HEK293 (cell line): ENCODE measurements at regions not wholly inside any gene's neighbourhood (a gene's known extent, or its start where the extent isn't known, plus 50 kb on each side); places are given as distances from the start of the nearest gene placed in this dataset.

Experiments
- CTCF ChIA-PET: fragments of 350-600 bp; formaldehyde crosslinking; extraction: SDS; loops from one replicate; lab custom pipeline; 2021; ENCODE audit warnings: antibody characterized with exemption; lab: Yijun Ruan, JAX
- POLR2A ChIA-PET: fragments of 300-600 bp; formaldehyde crosslinking; extraction: SDS; loops from one replicate; lab custom pipeline; 2020; ENCODE audit warnings: antibody characterized with exemption, inconsistent platforms; lab: Yijun Ruan, JAX
- H3K27ac ChIP-seq: fragments of 200-500 bp; sonication (Bioruptor generic); 2 replicates; pipeline ENCODE4 v1.5.1; 2014; ENCODE audit warnings: low read depth, low read length, control low read depth, inconsistent platforms; ENCODE audit errors: extremely low read depth
- H3K36me3 ChIP-seq, 2 experiments: fragments of 200-500 bp in 1 of 2; sonication (Bioruptor generic) in 1 of 2; 1 replicate in 1 of 2; 2 replicates in 1 of 2; pipeline ENCODE4 v1.5.1; 2014 to 2017; ENCODE audit warnings: inconsistent platforms in 2 of 2, low read length in 2 of 2; ENCODE audit not compliant: control insufficient read depth in 2 of 2, insufficient read depth in 1 of 2
- H3K4me1 ChIP-seq: fragments of 200-500 bp; sonication (Bioruptor generic); 2 replicates; pipeline ENCODE4 v1.5.1; 2014; ENCODE audit warnings: mild to moderate bottlenecking, low read length, inconsistent platforms; ENCODE audit not compliant: control insufficient read depth, insufficient read depth
- H3K4me3 ChIP-seq: 2 replicates; pipeline ENCODE4 v1.5.1; 2011; ENCODE audit warnings: low read depth, mild to moderate bottlenecking, control low read depth, low read length, moderate library complexity
- H3K9me3 ChIP-seq: fragments of 200-500 bp; sonication (Bioruptor generic); 2 replicates; pipeline ENCODE4 v1.5.1; 2014; ENCODE audit warnings: low read depth, low read length, inconsistent platforms; ENCODE audit not compliant: control insufficient read depth, insufficient read depth
- INSM2 ChIP-seq: fragments of 450-650 bp; formaldehyde crosslinking; IDR thresholded peaks from 2 replicates; pipeline ENCODE4 v1.5.1; 2016; ENCODE audit warnings: missing biosample characterization, missing genetic modification characterization
- KLF7 ChIP-seq: fragments of 450-650 bp; formaldehyde crosslinking; IDR thresholded peaks from 2 replicates; pipeline ENCODE4 v1.5.1; 2016; ENCODE audit warnings: missing biosample characterization, missing genetic modification characterization, borderline replicate concordance
- OVOL3 ChIP-seq: fragments of 450-650 bp; formaldehyde crosslinking; IDR thresholded peaks from 2 replicates; pipeline ENCODE4 v1.5.1; 2016; ENCODE audit warnings: missing biosample characterization, missing genetic modification characterization
- ZBTB6 ChIP-seq: fragments of 450-650 bp; formaldehyde crosslinking; IDR thresholded peaks from 2 replicates; pipeline ENCODE4 v1.5.1; 2017; ENCODE audit warnings: missing biosample characterization, missing genetic modification characterization
- ZEB2 ChIP-seq: fragments of 450-650 bp; formaldehyde crosslinking; IDR thresholded peaks from 2 replicates; pipeline ENCODE4 v1.5.1; 2016; ENCODE audit warnings: missing biosample characterization, missing genetic modification characterization
- ZNF146 ChIP-seq: fragments of 450-650 bp; formaldehyde crosslinking; IDR thresholded peaks from 2 replicates; pipeline ENCODE4 v1.5.1; 2016; ENCODE audit warnings: missing biosample characterization, missing genetic modification characterization
- ZNF433 ChIP-seq: fragments of 450-650 bp; formaldehyde crosslinking; IDR thresholded peaks from 2 replicates; pipeline ENCODE4 v1.5.1; 2016; ENCODE audit warnings: missing biosample characterization, missing genetic modification characterization, low read depth
- ZNF48 ChIP-seq: fragments of 450-650 bp; formaldehyde crosslinking; IDR thresholded peaks from 2 replicates; pipeline ENCODE4 v1.5.1; 2016; ENCODE audit warnings: missing biosample characterization, missing genetic modification characterization
- ZNF501 ChIP-seq: fragments of 450-650 bp; formaldehyde crosslinking; IDR thresholded peaks from 2 replicates; pipeline ENCODE4 v1.5.1; 2016; ENCODE audit warnings: missing biosample characterization, missing genetic modification characterization
- ZNF510 ChIP-seq: fragments of 450-650 bp; formaldehyde crosslinking; IDR thresholded peaks from 2 replicates; pipeline ENCODE4 v1.5.1; 2018; ENCODE audit warnings: mild to moderate bottlenecking, missing genetic modification characterization, missing biosample characterization; ENCODE audit not compliant: insufficient replicate concordance
- ZNF514 ChIP-seq: fragments of 450-650 bp; formaldehyde crosslinking; IDR thresholded peaks from 2 replicates; pipeline ENCODE4 v1.5.1; 2016; ENCODE audit warnings: missing biosample characterization, missing genetic modification characterization
- ZNF548 ChIP-seq: fragments of 450-650 bp; formaldehyde crosslinking; IDR thresholded peaks from 2 replicates; pipeline ENCODE4 v1.5.1; 2016; ENCODE audit warnings: missing biosample characterization, missing genetic modification characterization
- ZNF600 ChIP-seq: fragments of 450-650 bp; formaldehyde crosslinking; IDR thresholded peaks from 2 replicates; pipeline ENCODE4 v1.5.1; 2016; ENCODE audit warnings: missing biosample characterization, missing genetic modification characterization
- ZNF626 ChIP-seq: fragments of 450-650 bp; sonication (Bioruptor Pico); formaldehyde crosslinking; IDR thresholded peaks from 2 replicates; pipeline ENCODE4 v1.5.1; 2018; ENCODE audit warnings: missing biosample characterization, missing genetic modification characterization, inconsistent platforms
- ZNF704 ChIP-seq: fragments of 450-650 bp; formaldehyde crosslinking; IDR thresholded peaks from 2 replicates; pipeline ENCODE4 v1.5.1; 2016; ENCODE audit warnings: missing biosample characterization, missing genetic modification characterization
- ZNF707 ChIP-seq: fragments of 450-650 bp; formaldehyde crosslinking; IDR thresholded peaks from 2 replicates; pipeline ENCODE4 v1.5.1; 2016; ENCODE audit warnings: missing biosample characterization, missing genetic modification characterization
- ZNF777 ChIP-seq: fragments of 450-650 bp; formaldehyde crosslinking; IDR thresholded peaks from 2 replicates; pipeline ENCODE4 v1.5.1; 2017; ENCODE audit warnings: missing biosample characterization, missing genetic modification characterization, borderline replicate concordance
- TF ChIP-seq, protein P1 (sequence below): fragments of 450-650 bp; formaldehyde crosslinking; IDR thresholded peaks from 2 replicates; pipeline ENCODE4 v1.5.1; 2016; ENCODE audit warnings: missing biosample characterization, missing genetic modification characterization
- TF ChIP-seq, protein P2 (sequence below): fragments of 450-650 bp; formaldehyde crosslinking; IDR thresholded peaks from 2 replicates; pipeline ENCODE4 v1.5.1; 2016; ENCODE audit warnings: missing biosample characterization, missing genetic modification characterization
- TF ChIP-seq, protein P3 (sequence below): fragments of 450-650 bp; formaldehyde crosslinking; IDR thresholded peaks from 2 replicates; pipeline ENCODE4 v1.5.1; 2016; ENCODE audit warnings: missing biosample characterization, missing genetic modification characterization, borderline replicate concordance

GRCh38 chr5:58145397-58145934 is 314.4 kb downstream of the PLK2 start:
- H3K4me3 ChIP-seq = no peak overlapping the region
- H3K4me1 ChIP-seq = peaks cover 6% of the 10 kb centered on the region; the same call in 1 of the 2 replicates
- CTCF ChIA-PET = interaction anchor here (0.5 to 1.2 kb wide), 4 partner anchors 24 to 190 kb away, joined by 3 to 5 read pairs (median 3); no protein-coding TSS in a partner anchor
- no peaks in the 10 kb centered on the region for H3K36me3 ChIP-seq
- TF ChIP-seq ZNF548 (tag by site-specific recombination) = no peak
- no peak for TF ChIP-seq ZNF433
- TF ChIP-seq ZNF777 = no peak
- TF ChIP-seq INSM2 (tag by site-specific recombination) = no peak
- no peak for TF ChIP-seq ZNF626 (tag by site-specific recombination)
- no peak for TF ChIP-seq ZNF48 (tag by site-specific recombination)
- no peak for TF ChIP-seq ZNF510
- TF ChIP-seq ZNF707 (tag by site-specific recombination) = no peak
- no peak for TF ChIP-seq OVOL3 (tag by site-specific recombination)
- no peak for TF ChIP-seq ZNF514 (tag by site-specific recombination)
- no peak for TF ChIP-seq ZNF146 (tag by site-specific recombination)
- TF ChIP-seq ZNF704 (tag by site-specific recombination) = no peak
- TF ChIP-seq KLF7 (tag by site-specific recombination) = no peak
- TF ChIP-seq, all 188 proteins: peak for 0
- H3K27ac ChIP-seq = no peak overlapping the region
- H3K9me3 ChIP-seq = no peaks in the 10 kb centered on the region
- POLR2A ChIA-PET = no interaction called here

DNA sequence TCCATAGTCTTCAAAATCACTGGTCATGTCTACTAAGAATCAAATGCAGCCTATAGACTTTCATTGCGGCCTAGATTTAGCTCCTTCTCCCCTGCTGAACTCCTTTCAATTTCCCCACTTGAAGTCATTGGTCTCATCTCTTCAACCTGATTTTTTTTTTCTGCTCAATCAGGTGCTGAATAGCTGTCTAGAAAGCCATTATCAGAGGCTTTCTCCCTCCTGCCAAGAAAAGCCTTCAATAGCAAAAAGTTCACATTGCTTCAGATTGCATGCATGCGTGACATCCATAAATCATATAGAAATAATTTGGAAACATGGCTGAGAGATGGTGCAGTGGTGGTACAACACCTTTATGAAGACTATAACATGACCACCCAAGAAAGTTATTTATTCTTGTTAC is 316.2 kb downstream of the PLK2 start:
- peaks cover 6% of the 10 kb centered on the region; the same call in 1 of the 2 replicates for H3K4me1 ChIP-seq
- TF ChIP-seq ZEB2 (tag by site-specific recombination) = no peak
- TF ChIP-seq, protein P1, sequence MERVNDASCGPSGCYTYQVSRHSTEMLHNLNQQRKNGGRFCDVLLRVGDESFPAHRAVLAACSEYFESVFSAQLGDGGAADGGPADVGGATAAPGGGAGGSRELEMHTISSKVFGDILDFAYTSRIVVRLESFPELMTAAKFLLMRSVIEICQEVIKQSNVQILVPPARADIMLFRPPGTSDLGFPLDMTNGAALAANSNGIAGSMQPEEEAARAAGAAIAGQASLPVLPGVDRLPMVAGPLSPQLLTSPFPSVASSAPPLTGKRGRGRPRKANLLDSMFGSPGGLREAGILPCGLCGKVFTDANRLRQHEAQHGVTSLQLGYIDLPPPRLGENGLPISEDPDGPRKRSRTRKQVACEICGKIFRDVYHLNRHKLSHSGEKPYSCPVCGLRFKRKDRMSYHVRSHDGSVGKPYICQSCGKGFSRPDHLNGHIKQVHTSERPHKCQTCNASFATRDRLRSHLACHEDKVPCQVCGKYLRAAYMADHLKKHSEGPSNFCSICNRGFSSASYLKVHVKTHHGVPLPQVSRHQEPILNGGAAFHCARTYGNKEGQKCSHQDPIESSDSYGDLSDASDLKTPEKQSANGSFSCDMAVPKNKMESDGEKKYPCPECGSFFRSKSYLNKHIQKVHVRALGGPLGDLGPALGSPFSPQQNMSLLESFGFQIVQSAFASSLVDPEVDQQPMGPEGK (tag by site-specific recombination) = no peak
- TF ChIP-seq, protein P2, sequence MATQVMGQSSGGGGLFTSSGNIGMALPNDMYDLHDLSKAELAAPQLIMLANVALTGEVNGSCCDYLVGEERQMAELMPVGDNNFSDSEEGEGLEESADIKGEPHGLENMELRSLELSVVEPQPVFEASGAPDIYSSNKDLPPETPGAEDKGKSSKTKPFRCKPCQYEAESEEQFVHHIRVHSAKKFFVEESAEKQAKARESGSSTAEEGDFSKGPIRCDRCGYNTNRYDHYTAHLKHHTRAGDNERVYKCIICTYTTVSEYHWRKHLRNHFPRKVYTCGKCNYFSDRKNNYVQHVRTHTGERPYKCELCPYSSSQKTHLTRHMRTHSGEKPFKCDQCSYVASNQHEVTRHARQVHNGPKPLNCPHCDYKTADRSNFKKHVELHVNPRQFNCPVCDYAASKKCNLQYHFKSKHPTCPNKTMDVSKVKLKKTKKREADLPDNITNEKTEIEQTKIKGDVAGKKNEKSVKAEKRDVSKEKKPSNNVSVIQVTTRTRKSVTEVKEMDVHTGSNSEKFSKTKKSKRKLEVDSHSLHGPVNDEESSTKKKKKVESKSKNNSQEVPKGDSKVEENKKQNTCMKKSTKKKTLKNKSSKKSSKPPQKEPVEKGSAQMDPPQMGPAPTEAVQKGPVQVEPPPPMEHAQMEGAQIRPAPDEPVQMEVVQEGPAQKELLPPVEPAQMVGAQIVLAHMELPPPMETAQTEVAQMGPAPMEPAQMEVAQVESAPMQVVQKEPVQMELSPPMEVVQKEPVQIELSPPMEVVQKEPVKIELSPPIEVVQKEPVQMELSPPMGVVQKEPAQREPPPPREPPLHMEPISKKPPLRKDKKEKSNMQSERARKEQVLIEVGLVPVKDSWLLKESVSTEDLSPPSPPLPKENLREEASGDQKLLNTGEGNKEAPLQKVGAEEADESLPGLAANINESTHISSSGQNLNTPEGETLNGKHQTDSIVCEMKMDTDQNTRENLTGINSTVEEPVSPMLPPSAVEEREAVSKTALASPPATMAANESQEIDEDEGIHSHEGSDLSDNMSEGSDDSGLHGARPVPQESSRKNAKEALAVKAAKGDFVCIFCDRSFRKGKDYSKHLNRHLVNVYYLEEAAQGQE (tag by site-specific recombination) = no peak
- TF ChIP-seq, protein P3, sequence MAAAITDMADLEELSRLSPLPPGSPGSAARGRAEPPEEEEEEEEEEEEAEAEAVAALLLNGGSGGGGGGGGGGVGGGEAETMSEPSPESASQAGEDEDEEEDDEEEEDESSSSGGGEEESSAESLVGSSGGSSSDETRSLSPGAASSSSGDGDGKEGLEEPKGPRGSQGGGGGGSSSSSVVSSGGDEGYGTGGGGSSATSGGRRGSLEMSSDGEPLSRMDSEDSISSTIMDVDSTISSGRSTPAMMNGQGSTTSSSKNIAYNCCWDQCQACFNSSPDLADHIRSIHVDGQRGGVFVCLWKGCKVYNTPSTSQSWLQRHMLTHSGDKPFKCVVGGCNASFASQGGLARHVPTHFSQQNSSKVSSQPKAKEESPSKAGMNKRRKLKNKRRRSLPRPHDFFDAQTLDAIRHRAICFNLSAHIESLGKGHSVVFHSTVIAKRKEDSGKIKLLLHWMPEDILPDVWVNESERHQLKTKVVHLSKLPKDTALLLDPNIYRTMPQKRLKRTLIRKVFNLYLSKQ (tag by site-specific recombination) = no peak
- no peak for TF ChIP-seq INSM2 (tag by site-specific recombination)
- no peak for TF ChIP-seq ZNF501 (tag by site-specific recombination)
- TF ChIP-seq ZBTB6 (tag by site-specific recombination) = no peak
- no peak for TF ChIP-seq ZNF600 (tag by site-specific recombination)
- no peak overlapping the region for H3K4me3 ChIP-seq
- CTCF ChIA-PET = interaction anchor here (0.6 kb wide), 1 partner anchor 257 kb away, joined by 4 read pairs; no protein-coding TSS in a partner anchor
- no peaks in the 10 kb centered on the region for H3K36me3 ChIP-seq
- POLR2A ChIA-PET = interaction anchor here (1.1 kb wide), 1 partner anchor 315 kb away, joined by 3 read pairs; no protein-coding TSS in a partner anchor
- H3K27ac ChIP-seq = no peak overlapping the region
- no peaks in the 10 kb centered on the region for H3K9me3 ChIP-seq
